Lower leg skin (tissue), 4 donors: ENCODE measurements at regions not wholly inside any gene's neighbourhood (a gene's known extent, or its start where the extent isn't known, plus 50 kb on each side); places are given as distances from the start of the nearest gene placed in this dataset.

Experiments used
- DNase-seq, 2 donors: peaks; one replicate each; pipeline ENCODE4 v3.0.0-alpha.2; 2019; ENCODE audit warnings: low spot score in 2 of 2
- H3K4me3 ChIP-seq: fragments of 200-600 bp; sonication (generic); 2 replicates; pipeline ENCODE4 v1.5.1; 2017; ENCODE audit warnings: mild to moderate bottlenecking, low read depth; ENCODE audit not compliant: poor library complexity, severe bottlenecking
- POLR2A ChIP-seq, 2 donors: fragments of 450-650 bp; IDR thresholded peaks; one replicate each; pipeline ENCODE4 v1.6.1; 2016 to 2017; ENCODE audit warnings: antibody characterized with exemption in 2 of 2, mild to moderate bottlenecking in 1 of 2, moderate library complexity in 1 of 2
- WGBS, 2 donors: methylation state at CpG; one replicate each; pipeline ENCODE4 v1.1.5; 2018; 5-methylcytosine and 5-hydroxymethylcytosine counted together
- intact Hi-C: fragments of 100-400 bp; cut with DNase I; formaldehyde crosslinking; loops from one replicate; pipeline ENCODE4 v1.15.0; 2023; ENCODE audit warnings: low total_unique reads
- TF ChIP-seq, protein P1 (sequence below), 3 donors: fragments of 450-650 bp; IDR thresholded peaks; one replicate each; pipeline ENCODE4 v1.5.1; 2016; ENCODE audit warnings: antibody characterized with exemption in 3 of 3, mild to moderate bottlenecking in 3 of 3, moderate library complexity in 2 of 3

DNA sequence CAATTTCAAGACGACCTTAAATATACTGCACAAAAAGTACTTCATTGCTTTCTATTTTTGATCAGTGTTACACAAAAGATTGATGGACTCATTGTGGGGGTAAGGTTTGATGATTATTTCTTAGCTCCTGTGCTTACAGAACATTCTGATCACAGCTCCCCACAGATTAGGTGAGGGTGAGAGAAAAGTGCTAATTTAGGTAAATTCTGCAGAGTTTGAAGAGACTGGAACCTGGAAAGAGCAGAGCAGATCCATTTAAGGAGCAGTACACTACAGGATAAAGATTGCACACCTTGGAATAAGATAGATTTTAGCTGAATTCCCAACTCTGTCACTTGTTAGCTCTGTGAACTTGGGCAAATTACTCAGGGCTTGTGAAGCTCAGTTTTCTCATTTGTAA, 291.9 kb upstream of the CDH7 start:
- no peak for DNase-seq
- WGBS, 2 donors: 43 to 51% methylated on average over 1 of the region's 1 CpG
- intact Hi-C loops: no loop called here
- TF ChIP-seq, protein P1, sequence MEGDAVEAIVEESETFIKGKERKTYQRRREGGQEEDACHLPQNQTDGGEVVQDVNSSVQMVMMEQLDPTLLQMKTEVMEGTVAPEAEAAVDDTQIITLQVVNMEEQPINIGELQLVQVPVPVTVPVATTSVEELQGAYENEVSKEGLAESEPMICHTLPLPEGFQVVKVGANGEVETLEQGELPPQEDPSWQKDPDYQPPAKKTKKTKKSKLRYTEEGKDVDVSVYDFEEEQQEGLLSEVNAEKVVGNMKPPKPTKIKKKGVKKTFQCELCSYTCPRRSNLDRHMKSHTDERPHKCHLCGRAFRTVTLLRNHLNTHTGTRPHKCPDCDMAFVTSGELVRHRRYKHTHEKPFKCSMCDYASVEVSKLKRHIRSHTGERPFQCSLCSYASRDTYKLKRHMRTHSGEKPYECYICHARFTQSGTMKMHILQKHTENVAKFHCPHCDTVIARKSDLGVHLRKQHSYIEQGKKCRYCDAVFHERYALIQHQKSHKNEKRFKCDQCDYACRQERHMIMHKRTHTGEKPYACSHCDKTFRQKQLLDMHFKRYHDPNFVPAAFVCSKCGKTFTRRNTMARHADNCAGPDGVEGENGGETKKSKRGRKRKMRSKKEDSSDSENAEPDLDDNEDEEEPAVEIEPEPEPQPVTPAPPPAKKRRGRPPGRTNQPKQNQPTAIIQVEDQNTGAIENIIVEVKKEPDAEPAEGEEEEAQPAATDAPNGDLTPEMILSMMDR (IDR thresholded peaks at IDR 0.05): no peak
- TF ChIP-seq POLR2A (IDR thresholded peaks at IDR 0.05): no peak
- no peak overlapping the region for H3K4me3 ChIP-seq

DNA sequence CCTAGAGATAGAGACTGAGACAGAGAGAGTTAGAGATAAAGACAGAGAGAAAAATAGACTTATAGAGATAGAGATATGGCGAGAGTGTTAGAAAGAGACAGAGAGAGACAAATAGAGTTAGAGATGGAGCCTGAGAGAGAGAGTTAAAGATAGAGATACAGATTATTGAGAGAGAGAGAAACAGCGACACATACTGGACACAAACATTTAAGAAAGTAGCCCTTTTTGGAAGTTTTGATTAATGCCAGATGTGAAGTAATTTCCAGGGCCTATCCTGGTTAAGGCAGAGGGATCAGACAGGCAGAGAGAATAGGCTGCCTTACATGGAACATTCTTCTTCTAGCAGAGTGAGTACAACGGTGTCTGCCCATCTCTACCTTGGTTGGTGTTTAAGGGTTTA, 311.6 kb upstream of the CDH7 start:
- TF ChIP-seq, protein P1 (IDR thresholded peaks at IDR 0.05): no peak
- TF ChIP-seq POLR2A (IDR thresholded peaks at IDR 0.05): no peak
- DNase-seq: no peak
- WGBS, 2 donors: 49 to 60% methylated on average over 3 of the region's 3 CpGs
- H3K4me3 ChIP-seq: no peak overlapping the region
- intact Hi-C loops: no loop called here

DNA sequence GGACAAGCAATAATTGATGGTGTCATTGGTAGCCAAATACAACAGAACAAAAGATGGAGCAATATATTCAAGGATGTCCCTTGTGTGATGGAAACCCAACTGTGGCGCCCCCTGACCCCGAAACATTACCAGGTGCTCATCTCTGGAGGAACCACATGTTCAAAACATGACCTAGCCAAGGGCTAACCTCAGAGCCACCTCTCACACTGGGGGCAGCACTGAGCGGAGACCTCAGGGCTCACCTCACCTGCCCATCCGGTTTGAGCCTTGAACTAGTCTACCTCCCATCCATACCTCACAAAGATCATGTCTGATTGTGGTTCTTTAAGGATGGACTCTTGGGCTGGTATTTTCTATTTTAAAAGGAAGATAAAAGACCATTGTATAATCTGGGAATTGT, 314.4 kb upstream of the CDH7 start:
- no peak for DNase-seq
- intact Hi-C loops: no loop called here
- H3K4me3 ChIP-seq: no peak overlapping the region
- TF ChIP-seq, protein P1 (IDR thresholded peaks at IDR 0.05): no peak
- TF ChIP-seq POLR2A (IDR thresholded peaks at IDR 0.05): no peak
- WGBS, 2 donors: 87 to 96% methylated on average over 4 of the region's 4 CpGs

DNA sequence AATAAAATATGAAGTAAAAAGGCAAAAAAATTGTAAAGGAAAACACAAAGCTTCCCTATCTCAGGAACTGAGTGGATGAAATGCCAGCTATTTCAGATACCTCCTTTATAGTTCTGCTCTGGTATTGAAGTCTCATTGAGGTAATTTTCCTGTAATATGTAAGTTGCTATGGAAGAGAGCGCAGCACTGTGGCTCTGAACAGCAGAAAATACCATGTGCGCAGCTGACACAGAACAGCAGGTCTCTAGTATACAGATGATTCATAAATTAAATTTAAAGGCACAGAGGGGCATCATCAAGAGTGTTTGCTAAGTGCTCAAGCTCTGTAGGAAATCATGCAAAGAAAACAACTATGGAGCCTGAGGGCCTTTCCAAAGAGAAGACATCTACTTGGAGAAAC, 315.3 kb upstream of the CDH7 start:
- DNase-seq: no peak
- intact Hi-C loops: no loop called here
- WGBS, 2 donors: 70 to 84% methylated on average over 2 of the region's 2 CpGs
- TF ChIP-seq, protein P1 (IDR thresholded peaks at IDR 0.05): no peak
- TF ChIP-seq POLR2A (IDR thresholded peaks at IDR 0.05): no peak
- H3K4me3 ChIP-seq: no peak overlapping the region

DNA sequence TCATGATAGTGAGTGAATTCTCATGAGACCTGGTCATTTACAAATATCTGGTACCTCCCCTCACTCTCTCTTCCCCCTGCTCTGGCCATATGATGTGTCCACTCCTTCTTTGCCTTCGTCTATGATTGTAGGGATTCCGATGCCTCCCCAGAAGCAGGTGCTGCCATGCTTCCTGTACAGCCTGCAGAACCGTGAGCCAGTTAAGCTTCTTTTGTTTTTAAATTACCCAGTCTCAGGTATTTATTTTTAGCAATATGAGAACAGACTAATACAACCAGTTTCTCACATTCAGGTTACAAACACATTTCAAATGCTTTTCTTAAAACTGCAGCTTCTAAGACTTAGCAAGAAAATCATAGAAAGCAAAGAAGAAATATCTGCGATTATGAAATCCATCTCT, 321.2 kb upstream of the CDH7 start:
- WGBS, 2 donors: 75 to 81% methylated on average over 4 of the region's 4 CpGs
- no peak overlapping the region for H3K4me3 ChIP-seq
- TF ChIP-seq, protein P1 (IDR thresholded peaks at IDR 0.05): no peak
- TF ChIP-seq POLR2A (IDR thresholded peaks at IDR 0.05): no peak
- DNase-seq: no peak
- intact Hi-C loops: no loop called here

DNA sequence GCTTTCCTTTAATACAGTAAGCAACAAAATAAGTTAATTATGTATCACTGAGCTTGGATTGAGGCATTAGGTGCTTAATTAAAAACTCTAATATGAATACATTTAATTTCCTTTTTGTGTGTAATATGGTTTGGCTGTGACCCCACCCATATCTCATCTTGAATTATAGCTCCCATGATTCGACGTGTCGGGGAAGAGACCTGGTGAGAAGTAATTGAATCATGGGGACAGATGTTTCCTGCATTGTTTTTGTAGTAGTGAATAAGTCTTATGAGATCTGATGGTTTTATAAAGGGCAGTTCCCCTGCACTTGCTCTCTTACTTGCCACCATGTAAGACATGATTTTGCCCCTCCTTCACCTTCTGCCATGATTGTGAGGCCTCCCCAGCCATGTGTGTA, 325.4 kb upstream of the CDH7 start:
- no peak for DNase-seq
- WGBS, 2 donors: 54 to 59% methylated on average over 3 of the region's 3 CpGs
- intact Hi-C loops: no loop called here
- TF ChIP-seq, protein P1 (IDR thresholded peaks at IDR 0.05): no peak
- TF ChIP-seq POLR2A (IDR thresholded peaks at IDR 0.05): no peak
- no peak overlapping the region for H3K4me3 ChIP-seq
